Smooth muscle cell (in vitro differentiated cells): ENCODE measurements at regions not wholly inside any gene's neighbourhood (a gene's known extent, or its start where the extent isn't known, plus 50 kb on each side); places are given as distances from the start of the nearest gene placed in this dataset.

Source experiments
- DNase-seq: peaks from one replicate; lab custom pipeline; 2025; ENCODE audit not compliant: unreplicated experiment; lab: John Stamatoyannopoulos, UW
- H2AFZ ChIP-seq: fragments of 200-600 bp; sonication (generic); 2 replicates; pipeline ENCODE4 v1.6.0; 2016; ENCODE audit warnings: antibody characterized with exemption, low read depth, mild to moderate bottlenecking
- H3F3A ChIP-seq: fragments of 200-600 bp; sonication (generic); 2 replicates; pipeline ENCODE4 v1.6.0; 2017; ENCODE audit warnings: antibody characterized with exemption, low read depth
- H3K27ac ChIP-seq: fragments of 200-600 bp; sonication (generic); 2 replicates; pipeline ENCODE4 v1.5.1; 2016; ENCODE audit warnings: low read depth, mild to moderate bottlenecking
- H3K27me3 ChIP-seq: fragments of 200-600 bp; sonication (generic); 2 replicates; pipeline ENCODE4 v1.6.1; 2016; ENCODE audit warnings: low read depth, mild to moderate bottlenecking
- H3K36me3 ChIP-seq: fragments of 200-600 bp; sonication (generic); 2 replicates; pipeline ENCODE4 v1.5.1; 2016; ENCODE audit warnings: low read depth
- H3K4me1 ChIP-seq: fragments of 200-600 bp; sonication (generic); 2 replicates; pipeline ENCODE4 v1.5.1; 2016; ENCODE audit warnings: low read depth
- H3K4me2 ChIP-seq: fragments of 200-600 bp; sonication (generic); 2 replicates; pipeline ENCODE4 v1.6.0; 2016; ENCODE audit warnings: mild to moderate bottlenecking
- H3K4me3 ChIP-seq: fragments of 200-600 bp; sonication (generic); 2 replicates; pipeline ENCODE4 v1.5.1; 2016; ENCODE audit warnings: mild to moderate bottlenecking
- H3K79me2 ChIP-seq: fragments of 200-600 bp; sonication (generic); 2 replicates; pipeline ENCODE4 v1.6.0; 2016; ENCODE audit warnings: low read depth, mild to moderate bottlenecking
- H3K9ac ChIP-seq: fragments of 200-600 bp; sonication (generic); 2 replicates; pipeline ENCODE4 v1.6.0; 2016; ENCODE audit warnings: low read depth
- H3K9me3 ChIP-seq: fragments of 200-600 bp; sonication (generic); replicated peaks from 2 replicates; pipeline ENCODE4 v1.5.1; 2016; ENCODE audit warnings: low read depth
- H4K20me1 ChIP-seq: fragments of 200-600 bp; sonication (generic); 2 replicates; pipeline ENCODE4 v1.6.0; 2016; ENCODE audit warnings: low read depth
- WGBS: methylation state at CpG from one replicate; pipeline ENCODE4 v1.1.7; 2016; ENCODE audit warnings: low lambda C conversion rate; 5-methylcytosine and 5-hydroxymethylcytosine counted together
- TF ChIP-seq, protein P1 (sequence below): fragments of 200-600 bp; sonication (generic); IDR thresholded peaks from 2 replicates; pipeline ENCODE4 v1.5.1; 2017; ENCODE audit warnings: borderline replicate concordance, mild to moderate bottlenecking, antibody characterized with exemption; ENCODE audit not compliant: insufficient read depth, poor library complexity, severe bottlenecking

DNA sequence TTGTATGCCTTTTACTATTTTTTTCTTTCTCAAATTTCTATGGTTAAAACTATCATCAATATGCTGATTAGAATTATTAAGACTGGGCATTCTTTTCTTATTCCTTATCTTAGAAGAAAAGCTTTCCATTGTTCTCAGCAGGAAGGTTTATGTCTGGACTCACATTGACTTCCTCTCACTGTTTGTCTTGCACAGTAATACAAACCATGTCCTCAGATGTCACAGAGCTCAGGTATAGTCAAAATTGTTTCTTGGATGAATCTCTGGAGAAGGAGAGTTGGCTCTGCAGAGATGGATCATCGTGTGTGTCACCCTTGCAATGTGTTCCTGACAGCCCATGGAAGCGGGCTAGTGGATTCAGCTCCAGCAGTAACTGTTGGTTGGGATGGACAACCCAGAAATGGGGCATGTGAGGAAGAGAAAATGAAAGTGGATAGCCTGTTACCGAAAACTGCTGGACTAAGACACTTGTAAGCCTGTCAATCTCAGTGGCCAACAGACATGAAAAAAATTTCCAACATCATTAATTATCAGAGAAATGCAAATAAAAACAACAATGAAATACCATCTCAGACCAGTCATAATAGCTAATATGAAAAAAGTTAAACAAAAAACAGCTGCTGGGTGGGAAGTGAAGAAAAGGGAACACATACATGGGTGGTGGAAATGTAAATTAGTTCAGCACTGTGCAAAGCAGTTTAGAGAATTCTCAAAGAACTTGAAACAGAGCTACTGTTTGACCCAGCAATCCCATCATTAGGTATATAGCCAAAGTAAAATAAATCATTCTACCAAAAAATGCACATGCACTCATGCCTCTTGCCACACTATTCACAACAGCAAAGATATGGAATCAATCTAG, 967.8 kb downstream of the TMEM121 start:
- Histone ChIP-seq H3K9ac (no peak overlapping the region), H3K4me3 (no peak overlapping the region), H3F3A (no peaks in the 10 kb centered on the region), H3K9me3 (peaks cover 12% of the 10 kb centered on the region), H3K27ac (no peak overlapping the region), H3K4me1 (no peaks in the 10 kb centered on the region), H2AFZ (no peak overlapping the region), H3K27me3 (no peaks in the 10 kb centered on the region), H3K79me2 (no peaks in the 10 kb centered on the region), H4K20me1 (no peaks in the 10 kb centered on the region), H3K36me3 (no peaks in the 10 kb centered on the region), H3K4me2 (no peak overlapping the region)
- WGBS: 37% methylated on average over 3 of the region's 3 CpGs
- TF ChIP-seq, protein P1, sequence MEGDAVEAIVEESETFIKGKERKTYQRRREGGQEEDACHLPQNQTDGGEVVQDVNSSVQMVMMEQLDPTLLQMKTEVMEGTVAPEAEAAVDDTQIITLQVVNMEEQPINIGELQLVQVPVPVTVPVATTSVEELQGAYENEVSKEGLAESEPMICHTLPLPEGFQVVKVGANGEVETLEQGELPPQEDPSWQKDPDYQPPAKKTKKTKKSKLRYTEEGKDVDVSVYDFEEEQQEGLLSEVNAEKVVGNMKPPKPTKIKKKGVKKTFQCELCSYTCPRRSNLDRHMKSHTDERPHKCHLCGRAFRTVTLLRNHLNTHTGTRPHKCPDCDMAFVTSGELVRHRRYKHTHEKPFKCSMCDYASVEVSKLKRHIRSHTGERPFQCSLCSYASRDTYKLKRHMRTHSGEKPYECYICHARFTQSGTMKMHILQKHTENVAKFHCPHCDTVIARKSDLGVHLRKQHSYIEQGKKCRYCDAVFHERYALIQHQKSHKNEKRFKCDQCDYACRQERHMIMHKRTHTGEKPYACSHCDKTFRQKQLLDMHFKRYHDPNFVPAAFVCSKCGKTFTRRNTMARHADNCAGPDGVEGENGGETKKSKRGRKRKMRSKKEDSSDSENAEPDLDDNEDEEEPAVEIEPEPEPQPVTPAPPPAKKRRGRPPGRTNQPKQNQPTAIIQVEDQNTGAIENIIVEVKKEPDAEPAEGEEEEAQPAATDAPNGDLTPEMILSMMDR: no peak
- no peak for DNase-seq

- Histone ChIP-seq H3K36me3 (no peaks in the 10 kb centered on the region), H2AFZ (no peak overlapping the region), H3K27me3 (no peaks in the 10 kb centered on the region), H3K9ac (no peak overlapping the region), H3K79me2 (no peaks in the 10 kb centered on the region), H3K4me3 (no peak overlapping the region), H3K9me3 (peaks cover 5% of the 10 kb centered on the region), H4K20me1 (no peaks in the 10 kb centered on the region), H3K27ac (no peak overlapping the region), H3F3A (no peaks in the 10 kb centered on the region), H3K4me1 (no peaks in the 10 kb centered on the region), H3K4me2 (no peak overlapping the region)
- 27% methylated on average over 1 of the region's 1 CpG for whole genome bisulfite sequencing
- TF ChIP-seq, protein P1: no peak
- no peak for DNase-seq
These were observed 974.2 kb downstream of the TMEM121 start for GRCh38 chr14:106500571-106500970.

GRCh38 chr14:106501898-106502297, 975.5 kb downstream of the TMEM121 start:
- Histone ChIP-seq H3K9ac (no peak overlapping the region), H3F3A (no peaks in the 10 kb centered on the region), H3K36me3 (no peaks in the 10 kb centered on the region), H3K4me1 (no peaks in the 10 kb centered on the region), H3K27ac (no peak overlapping the region), H2AFZ (no peak overlapping the region), H4K20me1 (no peaks in the 10 kb centered on the region), H3K27me3 (no peaks in the 10 kb centered on the region), H3K9me3 (peaks cover 13% of the 10 kb centered on the region), H3K4me2 (no peak overlapping the region), H3K79me2 (no peaks in the 10 kb centered on the region), H3K4me3 (no peak overlapping the region)
- no peak for DNase-seq
- TF ChIP-seq, protein P1: no peak

DNA sequence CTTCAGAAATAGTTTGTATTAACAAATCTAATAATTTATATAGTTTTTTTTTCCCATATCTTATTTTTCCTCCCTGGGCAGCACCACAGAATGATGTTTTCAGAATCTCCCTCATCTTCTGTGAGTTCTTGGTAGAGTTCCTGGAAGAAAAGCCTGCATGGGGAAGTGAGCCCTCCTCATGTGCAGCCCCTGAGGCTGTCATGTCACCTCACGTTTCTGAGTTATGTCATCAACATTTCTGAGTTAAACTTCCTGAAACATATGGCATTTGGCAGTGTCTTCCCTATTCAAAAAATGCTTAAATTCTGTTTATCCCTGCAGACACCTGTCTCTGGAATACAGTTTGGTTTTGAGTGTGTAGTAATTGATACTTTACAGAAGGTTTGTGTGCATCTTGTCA, 979.0 kb downstream of the TMEM121 start:
- no peaks in the 10 kb centered on the region for H3K27me3 ChIP-seq

More for the DNA sequence above, 979.0 kb downstream of the TMEM121 start:
- Histone ChIP-seq H3F3A (no peaks in the 10 kb centered on the region), H3K4me2 (no peak overlapping the region), H3K9me3 (peaks cover 14% of the 10 kb centered on the region), H3K36me3 (no peaks in the 10 kb centered on the region), H2AFZ (no peak overlapping the region), H4K20me1 (no peaks in the 10 kb centered on the region), H3K9ac (no peak overlapping the region), H3K4me1 (no peaks in the 10 kb centered on the region), H3K79me2 (no peaks in the 10 kb centered on the region), H3K27ac (no peak overlapping the region), H3K4me3 (no peak overlapping the region)
- no peak for DNase-seq
- WGBS: 10% methylated on average over 1 of the region's 1 CpG
- TF ChIP-seq, protein P1: no peak
